ENCODE measurements at regions not wholly inside any gene's neighbourhood (a gene's known extent, or its start where the extent isn't known, plus 50 kb on each side); places are given as distances from the start of the nearest gene placed in this dataset.

DNA sequence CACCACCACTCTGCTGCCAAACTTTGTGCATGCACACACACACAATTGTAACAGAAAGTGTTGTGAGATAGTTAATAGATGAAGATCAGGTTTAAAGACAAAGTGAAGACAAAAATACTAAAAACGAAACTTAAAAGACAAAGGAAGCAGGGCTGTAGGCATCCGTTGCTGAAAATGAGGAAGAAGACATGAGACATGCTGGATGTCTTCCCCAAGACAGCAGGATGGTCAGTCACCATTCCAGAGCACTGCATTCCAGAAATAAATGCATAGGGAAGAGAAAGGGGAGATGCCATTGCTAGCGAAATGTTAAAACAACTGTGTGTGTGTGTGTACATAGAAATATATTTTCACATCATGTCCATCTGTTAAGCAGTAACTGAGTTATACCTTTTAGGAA, 520.1 kb downstream of the SUCLA2 start:
- TF ChIP-seq, protein P1, sequence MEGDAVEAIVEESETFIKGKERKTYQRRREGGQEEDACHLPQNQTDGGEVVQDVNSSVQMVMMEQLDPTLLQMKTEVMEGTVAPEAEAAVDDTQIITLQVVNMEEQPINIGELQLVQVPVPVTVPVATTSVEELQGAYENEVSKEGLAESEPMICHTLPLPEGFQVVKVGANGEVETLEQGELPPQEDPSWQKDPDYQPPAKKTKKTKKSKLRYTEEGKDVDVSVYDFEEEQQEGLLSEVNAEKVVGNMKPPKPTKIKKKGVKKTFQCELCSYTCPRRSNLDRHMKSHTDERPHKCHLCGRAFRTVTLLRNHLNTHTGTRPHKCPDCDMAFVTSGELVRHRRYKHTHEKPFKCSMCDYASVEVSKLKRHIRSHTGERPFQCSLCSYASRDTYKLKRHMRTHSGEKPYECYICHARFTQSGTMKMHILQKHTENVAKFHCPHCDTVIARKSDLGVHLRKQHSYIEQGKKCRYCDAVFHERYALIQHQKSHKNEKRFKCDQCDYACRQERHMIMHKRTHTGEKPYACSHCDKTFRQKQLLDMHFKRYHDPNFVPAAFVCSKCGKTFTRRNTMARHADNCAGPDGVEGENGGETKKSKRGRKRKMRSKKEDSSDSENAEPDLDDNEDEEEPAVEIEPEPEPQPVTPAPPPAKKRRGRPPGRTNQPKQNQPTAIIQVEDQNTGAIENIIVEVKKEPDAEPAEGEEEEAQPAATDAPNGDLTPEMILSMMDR (IDR thresholded peaks at IDR 0.05), result no peak
- TF ChIP-seq POLR2A (IDR thresholded peaks at IDR 0.05; ENCODE audit: low read depth) (no peak), POLR2AphosphoS5 (IDR thresholded peaks at IDR 0.05) (no peak), EP300 (IDR thresholded peaks at IDR 0.05) (no peak)

All from esophagus muscularis mucosa (tissue), 4 donors.